GM21723 (cell line): ENCODE measurements at regions not wholly inside any gene's neighbourhood (a gene's known extent, or its start where the extent isn't known, plus 50 kb on each side); places are given as distances from the start of the nearest gene placed in this dataset.
"Not testable (repeated sequence)": the region's sequence is repeated elsewhere in the genome, so short reads cannot be mapped to it uniquely, and the experiment has no call there.

ENCODE experiments used
- ATAC-seq: cut with Tn5 transposase; IDR thresholded peaks from one replicate; pipeline ENCODE4 v1.9.1; 2021; ENCODE audit warnings: mild to moderate bottlenecking, moderate library complexity; ENCODE audit not compliant: unreplicated experiment

DNA sequence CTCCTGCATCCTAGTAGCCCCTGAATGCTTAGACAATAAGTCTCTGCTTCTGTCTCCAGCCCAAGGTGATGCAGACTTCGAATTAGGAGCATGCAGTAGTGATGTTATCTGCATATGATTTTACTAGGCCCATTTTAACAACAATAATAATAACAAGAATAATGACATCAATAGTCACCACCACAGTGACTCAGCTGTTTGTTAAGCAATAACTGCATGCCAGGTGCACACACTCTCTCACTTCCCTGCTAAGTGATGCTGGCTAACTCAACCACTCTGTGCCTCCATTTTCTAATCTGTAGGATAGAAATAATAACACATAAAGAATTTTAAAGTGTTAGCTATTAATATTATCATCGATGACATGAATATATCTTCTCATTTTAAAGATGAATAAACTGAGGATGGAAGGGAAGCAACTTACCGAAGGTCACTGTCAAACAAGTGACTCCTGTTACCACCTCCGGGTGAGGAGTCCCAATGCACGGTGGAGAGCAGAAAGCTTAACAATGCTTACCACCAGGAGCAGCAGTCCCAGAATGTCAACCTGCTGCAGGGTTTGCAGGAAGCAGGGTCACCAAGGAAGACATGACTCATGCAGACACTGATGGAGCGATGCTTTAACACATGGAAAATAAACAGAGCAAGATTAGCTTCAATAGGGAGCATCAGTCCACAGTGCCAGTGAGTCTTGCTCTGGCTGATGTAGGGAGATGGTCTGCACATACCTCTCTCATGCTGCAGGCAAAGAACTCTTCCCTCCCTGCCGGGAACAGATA, 290.2 kb downstream of the SPATA17 start:
- ATAC-seq = no peak

DNA sequence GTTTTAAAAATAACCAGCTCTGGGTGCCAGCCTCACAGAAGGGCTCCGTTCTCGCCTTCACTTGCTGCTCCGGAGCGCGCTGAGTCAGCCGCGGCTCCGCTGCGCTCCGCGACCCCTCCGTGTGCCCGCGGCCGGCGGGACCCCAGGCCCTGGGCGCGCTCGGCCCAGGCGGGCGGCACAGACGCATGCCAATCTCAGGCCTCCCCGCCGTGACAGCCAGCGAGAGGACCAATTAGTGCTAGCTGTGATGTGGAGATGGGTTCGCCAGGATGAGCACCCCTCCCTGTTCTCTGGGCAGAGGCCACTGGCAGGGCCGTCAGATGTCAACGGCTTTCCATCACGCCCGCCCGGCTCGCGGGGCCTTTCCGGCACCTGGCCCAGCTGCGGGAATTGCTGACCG, 293.8 kb downstream of the SPATA17 start:
- no peak for ATAC-seq

DNA sequence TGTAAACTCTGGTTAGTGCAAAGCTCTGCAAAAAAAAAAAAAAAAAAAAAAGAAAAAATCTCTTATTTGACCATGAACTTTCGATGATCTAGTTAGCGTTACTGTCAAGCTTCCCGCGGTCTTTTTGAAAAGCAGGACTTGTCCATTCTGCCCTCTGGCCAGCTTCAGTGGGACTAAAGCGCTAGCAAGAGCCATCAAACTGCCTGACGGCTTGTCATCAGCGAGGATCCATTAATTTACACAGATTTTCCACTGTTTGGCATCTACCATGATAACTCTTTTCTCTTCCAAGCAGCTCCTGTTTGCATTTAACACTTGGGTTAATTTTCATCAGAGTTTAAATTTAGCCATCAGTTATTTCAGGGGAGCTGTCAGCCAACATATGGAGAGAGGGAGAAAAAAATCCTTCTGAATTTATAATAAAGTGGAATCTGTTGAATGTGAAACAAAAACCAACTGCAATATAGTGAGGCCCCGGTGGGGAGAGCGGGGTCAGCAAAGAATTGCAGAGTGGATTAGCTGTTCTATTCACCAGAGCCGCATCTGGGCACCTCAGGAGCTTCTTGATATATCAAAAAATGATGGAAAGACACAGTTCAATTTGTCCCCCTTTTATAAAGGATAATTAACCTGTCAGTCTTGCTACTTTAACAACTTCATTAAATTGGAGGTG, 298.2 kb downstream of the SPATA17 start:
- no peak for ATAC-seq

DNA sequence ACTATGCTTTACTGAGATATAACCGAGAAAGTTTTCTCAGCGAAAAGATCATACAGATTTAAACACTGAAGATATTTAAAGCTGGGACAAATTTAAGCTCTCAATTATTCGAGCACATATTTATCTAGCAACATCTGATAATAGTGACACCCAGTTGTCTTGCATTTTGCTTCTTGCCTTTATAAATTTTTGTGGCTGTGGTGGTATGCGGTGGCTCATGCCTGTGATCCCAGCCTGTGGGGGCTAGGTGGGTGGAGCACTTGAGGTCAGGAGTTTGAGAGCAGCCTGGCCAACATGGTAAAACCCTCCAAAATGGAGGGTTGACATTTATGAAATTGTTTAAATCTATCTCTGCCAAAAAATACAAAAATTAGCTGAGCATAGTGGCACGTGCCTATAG, 312.2 kb downstream of the SPATA17 start:
- no peak for ATAC-seq

DNA sequence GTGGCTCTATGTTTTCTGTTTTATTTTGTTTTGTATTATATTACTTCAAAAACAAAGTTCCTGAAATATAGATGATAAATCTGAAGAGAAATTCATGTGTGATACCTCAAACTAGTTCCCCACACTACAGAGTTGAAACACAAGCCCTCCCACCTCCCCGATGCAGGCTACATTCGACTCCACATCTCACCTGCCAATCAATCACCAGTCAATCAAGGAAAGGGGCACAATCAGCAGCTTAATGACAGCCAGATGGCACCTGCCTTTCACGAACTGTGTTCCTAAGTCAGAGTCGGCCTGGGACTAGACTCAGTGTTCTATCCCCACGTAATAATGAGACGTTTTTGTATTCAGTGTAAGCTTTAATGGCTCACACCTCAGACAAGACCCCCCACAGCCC, 313.4 kb downstream of the SPATA17 start:
- no peak for ATAC-seq

DNA sequence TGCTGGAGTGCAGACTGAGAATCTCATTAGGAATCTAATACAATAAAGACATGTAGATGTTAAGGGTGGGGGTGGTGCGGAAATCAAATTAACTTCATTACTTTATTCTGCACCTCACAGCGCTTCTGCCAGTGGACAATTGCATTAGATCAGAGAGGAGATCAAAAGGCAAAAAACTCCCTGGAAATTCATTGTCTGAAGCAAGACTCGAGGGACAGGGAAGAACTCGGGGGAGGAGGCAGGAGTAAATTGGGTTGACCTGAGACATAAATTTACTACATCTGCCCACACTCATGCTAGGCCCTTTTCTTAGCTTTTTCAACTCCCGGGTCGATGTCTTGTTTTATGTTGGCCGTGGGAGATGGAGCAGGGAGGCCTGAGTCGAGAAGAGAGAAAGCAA, 315.4 kb downstream of the SPATA17 start:
- ATAC-seq = no peak

DNA sequence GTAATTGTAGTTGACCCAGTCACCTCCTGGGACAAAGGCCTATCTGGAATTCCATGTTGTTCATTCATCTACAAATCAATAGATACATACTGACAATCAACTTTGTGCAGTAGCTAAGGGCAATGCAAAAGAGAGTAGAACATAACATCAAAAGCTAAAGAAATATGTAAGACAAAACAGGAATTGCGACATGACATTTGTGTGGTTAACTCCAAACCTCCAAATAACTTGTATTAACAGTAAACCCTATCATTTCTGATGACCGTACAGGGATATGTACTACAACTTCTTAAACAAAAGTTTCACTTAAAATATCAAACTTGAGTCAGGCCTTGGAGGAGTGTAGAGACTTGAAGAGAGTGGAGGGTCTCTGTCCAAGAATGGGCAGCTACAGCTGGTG, 317.6 kb downstream of the SPATA17 start:
- no peak for ATAC-seq

DNA sequence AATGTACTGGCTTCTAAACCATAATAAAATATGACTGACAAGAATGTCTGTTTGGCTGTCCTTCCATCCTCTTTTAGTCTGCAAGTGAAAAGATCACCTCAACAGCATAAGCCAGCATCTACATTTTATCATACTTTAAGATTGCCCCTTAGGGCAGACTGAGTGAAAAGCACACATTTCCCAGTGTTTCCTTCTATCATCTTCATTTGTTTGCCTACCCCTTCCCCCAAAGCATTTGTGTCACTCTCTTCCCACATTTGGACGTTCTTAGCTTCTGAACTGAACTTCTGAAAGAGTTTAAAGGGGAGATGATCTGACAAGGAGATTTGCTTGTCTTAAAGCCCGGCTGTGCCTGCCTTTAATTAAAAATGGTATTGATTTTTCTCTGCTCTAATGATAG, 322.2 kb downstream of the SPATA17 start:
- no peak for ATAC-seq

DNA sequence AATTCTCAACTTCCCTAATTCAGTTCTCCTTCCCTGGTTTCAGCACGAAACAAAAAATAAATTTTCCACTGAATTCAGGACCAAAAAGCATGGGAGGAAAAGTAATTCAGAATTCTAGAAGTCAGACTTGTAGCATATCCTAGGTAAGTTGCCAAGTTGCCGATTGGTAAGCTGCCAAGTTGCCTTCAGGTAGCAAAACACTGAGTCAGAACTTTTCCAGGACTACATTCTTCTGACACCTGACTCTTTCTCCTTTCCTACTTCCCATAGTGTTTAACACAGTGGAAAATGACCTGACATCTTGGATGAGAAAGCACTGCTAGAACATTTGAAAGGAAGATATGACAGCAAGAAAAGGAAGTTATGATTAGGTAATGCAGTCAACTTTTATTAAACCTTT, 322.8 kb downstream of the SPATA17 start:
- no peak for ATAC-seq

DNA sequence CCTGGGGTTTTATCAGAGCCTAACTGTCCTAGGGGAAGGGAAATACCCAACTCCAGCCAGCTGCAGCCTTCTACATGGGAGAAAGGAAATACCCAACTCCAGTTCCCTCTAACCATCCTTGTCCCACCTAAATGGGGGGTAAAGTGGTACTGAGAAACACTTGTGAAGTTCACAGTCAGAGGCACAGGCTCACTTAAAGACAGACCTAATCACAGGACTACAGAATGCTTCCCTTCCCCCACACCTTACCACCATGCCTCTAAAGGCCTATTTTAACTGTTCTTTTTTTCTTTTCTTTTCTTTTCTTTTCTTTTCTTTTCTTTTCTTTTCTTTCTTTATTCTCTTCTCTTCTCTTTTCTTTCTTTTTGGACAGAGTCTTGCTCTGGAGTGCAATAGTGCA, 324.6 kb downstream of the SPATA17 start:
- ATAC-seq = no peak

DNA sequence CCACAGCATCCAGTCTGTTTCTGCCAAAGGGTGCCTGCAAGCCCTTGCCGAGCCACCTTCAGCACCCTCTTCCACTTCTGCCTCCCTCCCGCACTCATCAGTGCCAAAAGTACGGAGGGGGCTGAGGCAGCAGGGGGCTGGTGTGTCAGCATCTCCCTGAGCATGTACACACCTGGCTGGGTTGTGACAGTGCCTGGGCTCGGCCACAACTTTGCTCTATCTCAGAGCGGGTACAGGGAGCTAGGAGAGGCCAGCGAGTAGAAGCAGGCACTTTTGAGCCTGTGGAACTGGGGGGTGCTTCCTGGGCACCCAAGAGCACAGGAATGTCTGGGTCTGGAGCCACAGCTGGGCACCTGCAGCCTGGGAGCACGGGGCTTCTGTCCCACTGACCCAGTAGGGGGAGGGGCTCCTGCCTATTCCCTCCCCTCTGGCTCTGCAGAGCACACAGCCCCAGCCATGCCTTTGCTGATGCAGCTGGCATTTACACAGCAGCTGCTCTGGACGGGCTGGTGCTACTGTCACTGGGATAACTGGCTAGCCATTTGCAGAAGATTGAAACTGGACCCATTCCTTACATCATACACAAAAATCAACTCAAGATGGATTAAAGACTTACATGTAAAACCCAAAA, 319.8 kb upstream of the RRP15 start:
- no peak for ATAC-seq

DNA sequence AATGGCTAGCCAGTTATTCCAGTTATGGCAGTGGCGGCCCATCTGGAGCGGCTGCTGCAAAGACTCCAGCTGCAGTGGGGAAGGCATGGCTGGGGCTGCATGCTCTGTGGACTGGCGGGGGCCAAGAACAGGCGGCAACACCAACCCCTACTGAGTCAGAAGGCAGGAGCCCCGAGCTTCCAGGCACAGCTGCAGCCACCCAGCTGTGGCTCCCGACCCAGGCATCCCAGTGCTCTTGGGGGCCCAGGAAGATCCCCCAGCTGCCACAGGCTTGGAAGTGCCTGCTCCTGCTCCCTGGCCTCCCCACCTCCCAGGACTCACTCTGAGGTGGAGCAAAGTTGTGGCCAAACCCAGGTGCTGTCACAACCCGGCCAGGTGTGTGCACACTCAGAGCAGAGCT, 317.0 kb upstream of the RRP15 start:
- ATAC-seq = no peak

DNA sequence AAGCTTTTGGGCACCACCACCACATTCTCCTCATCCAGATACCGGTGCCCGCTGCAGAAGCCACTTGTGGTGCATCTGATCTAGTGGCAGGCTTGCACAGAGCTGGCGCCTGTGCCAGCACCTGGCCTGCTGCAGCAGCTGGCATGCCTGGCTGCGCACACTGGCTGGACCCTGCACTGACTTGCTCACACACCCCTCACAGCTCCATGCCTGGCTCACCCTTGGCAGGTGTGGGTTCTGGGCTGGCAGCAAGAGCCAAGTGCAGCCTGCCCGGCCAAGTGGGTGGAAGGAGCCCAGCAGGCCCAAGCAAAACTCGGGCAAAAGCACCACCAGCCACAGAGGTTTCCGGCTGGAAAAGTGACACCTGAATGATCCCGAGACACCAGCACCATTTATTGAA, 315.7 kb upstream of the RRP15 start:
- no peak for ATAC-seq

DNA sequence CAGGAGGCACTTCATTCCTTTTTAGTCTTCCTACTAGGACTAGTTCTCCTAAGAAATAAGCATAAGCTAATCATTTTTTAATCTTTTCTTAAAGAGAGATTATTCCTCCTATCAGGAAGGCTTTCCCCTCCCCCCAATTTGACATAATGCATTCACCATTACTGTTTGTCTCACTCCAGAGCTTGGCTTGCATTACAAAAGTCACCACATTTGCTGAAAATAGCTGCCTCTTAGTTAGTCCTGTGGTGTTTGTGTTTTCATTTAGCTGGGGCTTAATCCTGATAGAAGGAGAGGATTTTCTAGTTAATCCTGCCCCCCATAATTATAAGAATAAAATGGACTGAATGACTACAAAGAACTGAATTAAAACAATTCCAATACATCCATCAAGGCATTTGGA, 307.1 kb upstream of the RRP15 start:
- no peak for ATAC-seq

DNA sequence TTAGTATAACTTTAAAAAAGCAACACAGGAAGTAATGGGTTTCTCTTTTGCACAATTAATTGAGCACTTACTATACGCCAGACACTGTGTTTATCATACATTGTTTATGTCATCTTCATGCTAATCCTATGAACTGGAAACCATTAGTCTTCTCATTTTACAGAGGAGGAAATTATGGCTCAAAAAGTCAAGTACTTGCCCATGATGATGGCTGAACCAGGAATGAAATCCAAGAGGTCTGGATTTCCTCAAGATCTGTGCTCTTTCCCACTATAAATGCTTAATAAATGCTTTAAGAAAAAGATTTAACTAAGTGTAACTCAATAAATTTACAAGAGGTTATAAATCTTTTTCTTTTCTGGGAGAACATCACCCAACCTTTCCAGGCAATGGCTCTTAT, 303.7 kb upstream of the RRP15 start:
- no peak for ATAC-seq

DNA sequence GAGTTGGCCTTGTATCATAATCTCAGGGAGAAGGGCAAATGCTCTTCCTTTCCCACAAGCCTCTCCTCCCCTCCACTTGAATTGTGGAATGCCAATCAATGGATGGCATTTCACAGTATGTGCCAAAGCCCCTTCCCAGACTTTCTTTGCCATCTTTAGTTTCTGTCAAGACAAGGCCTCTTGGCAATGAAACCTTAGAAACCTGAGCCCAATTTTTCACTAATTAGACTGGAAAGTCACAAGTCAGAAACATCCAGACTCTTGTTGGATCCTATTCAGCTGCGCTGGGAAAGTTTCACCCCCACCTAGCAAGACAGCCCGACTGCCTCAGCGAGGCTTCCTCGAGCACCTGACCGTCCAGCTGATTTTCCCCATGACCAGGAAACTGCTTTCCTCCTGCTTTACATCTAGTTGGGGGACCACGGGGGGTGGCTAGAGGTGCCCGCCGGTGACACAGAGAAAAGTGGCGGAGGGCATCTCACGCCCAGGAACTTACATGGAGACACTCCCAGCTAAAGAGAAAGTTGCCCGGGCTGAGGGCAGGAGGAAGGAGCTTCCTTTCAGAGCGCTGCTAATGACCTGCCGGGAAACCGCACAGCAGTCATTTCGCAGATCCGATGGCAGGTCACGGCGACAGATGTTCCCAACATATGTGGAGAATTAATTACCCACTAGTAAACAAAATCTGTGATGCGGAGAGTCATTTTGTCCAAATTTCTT, 302.6 kb upstream of the RRP15 start:
- ATAC-seq = no peak

DNA sequence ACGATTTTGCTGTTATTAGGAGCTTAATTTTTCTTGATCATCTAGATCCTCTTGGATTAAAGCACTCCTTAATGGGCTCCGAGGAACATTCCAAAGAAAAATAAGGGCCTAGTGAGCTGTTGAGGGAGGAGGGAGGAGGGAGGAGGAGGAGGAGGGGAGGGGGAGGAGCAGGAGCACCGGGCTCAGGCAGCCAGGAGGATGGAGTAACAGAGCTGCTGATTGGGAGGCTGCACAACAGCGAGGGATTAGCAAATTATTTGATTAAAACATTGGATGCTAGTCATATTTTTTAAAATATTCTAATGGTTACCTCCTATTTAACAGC, 302.1 kb upstream of the RRP15 start:
- no peak for ATAC-seq

DNA sequence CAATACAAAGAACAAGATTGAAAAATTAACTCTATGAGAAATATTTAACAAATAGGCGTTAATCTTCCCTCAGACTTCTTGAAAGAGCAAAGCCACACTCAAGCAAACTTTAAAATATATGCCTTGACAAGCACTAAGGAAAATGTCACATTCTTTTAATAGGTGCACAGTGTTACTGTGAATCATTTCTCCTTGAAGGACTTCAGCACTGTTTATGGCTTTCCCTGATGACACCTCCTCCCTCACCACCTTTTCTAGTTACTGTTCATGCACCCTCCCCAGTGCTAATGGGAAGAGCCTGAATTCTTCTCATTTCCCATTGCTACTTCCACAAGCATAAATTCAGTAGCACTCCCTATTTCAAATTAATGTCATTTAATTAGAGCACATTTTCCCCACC, 299.5 kb upstream of the RRP15 start:
- no peak for ATAC-seq

DNA sequence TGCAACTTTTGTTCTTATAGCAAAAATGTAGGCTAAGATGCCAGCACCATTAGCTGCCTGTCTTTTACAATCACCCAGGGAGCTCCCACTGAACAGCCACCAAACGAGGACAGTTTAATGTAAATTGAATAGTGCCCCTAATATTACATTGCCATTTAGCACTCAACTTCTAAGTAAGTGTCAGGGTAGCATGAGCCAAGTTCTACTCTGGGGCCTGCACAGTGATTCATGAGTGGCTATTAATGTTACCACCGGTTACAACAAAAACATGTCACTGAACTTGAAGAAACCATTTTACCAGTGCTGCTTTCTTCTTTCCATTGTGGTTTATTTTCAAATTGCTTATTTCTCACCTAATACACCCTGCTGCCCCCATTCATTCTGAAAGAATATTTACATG, 295.6 kb upstream of the RRP15 start:
- no peak for ATAC-seq

DNA sequence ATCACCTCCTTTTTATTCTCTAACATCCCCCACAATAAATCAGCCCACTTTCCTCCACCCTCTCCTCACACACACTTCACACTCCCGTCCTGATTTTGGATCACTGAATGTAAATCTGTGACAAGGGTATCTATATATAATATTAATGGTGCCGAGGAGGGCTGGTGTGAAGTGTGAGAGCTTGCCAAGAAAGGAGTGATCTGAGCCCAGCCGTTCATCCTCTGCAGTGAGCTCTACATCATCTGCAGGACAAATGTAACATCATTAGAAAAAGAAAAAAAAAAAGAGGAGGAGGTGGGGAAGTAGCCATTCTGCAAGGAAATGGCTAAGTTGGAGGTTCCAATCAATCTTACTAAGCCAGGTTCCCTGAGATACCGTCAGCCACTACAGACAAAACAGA, 291.7 kb upstream of the RRP15 start:
- ATAC-seq = no peak

DNA sequence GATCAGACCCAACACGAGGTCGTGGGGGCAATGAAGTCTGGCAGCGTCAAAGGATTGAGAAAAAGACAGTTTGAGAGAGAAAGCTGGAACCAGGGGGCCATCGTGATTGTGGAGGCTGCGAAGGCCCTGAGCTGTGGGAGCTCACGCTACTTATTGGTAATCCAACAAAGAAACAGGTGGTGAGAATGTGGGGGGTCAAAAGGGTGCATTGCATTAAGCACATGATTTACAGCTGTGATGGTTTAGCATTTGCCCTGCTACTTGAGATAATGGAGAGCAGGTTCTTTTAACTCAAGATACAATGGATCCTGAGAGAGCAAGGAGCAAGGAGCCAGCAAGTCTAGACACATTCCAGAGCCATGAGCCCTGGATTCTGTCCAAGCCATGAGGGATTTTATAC, 276.8 kb upstream of the RRP15 start:
- ATAC-seq = not testable (repeated sequence)

DNA sequence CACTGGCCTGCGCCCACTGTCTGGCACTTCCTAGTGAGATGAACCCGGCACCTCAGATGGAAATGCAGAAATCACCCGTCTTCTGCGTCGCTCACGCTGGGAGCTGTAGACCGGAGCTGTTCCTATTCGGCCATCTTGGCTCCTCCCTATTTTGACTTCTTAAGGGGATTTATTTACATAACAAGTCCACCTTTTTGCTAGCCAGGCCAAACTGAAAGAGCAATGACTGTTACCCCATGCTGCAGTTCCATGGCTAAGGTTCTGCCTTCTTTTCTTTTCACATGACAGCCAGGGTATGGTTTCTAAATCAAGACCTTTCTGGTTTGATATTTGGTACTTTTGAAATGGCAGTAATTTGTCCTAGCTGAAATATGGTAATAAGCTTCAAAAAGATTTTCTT, 270.0 kb upstream of the RRP15 start:
- ATAC-seq = not testable (repeated sequence)
